MCF 10A (cell line): ENCODE measurements at regions not wholly inside any gene's neighbourhood (a gene's known extent, or its start where the extent isn't known, plus 50 kb on each side); places are given as distances from the start of the nearest gene placed in this dataset.
"Not testable (repeated sequence)": the region's sequence is repeated elsewhere in the genome, so short reads cannot be mapped to it uniquely, and the experiment has no call there.

Experiments
- BruUV-seq: library from RNA; stranded (reverse); fragments of 400-500 nt; replicated peaks from 2 replicates; lab custom pipeline; 2021; lab: Mats Ljungman, UMichigan
- CTCF ChIA-PET: fragments of 300-600 bp; sonication (Branson Sonifier 250); formaldehyde crosslinking; extraction: SDS; loops from one replicate; lab custom pipeline; 2021; ENCODE audit warnings: antibody characterized with exemption, inconsistent platforms; lab: Yijun Ruan, JAX
- POLR2A ChIA-PET: fragments of 300-600, 350-650 bp; sonication (Branson Sonifier 250); formaldehyde crosslinking; extraction: SDS; loops from one replicate; lab custom pipeline; 2020; ENCODE audit warnings: antibody characterized with exemption, inconsistent platforms; lab: Yijun Ruan, JAX
- DNase-seq: peaks from one replicate; pipeline ENCODE4 v3.0.0-alpha.2; 2018; ENCODE audit not compliant: unreplicated experiment
- H3K27ac Mint-ChIP-seq: one replicate; pipeline ENCODE4 v1.8.0; 2022; ENCODE audit warnings: mild to moderate bottlenecking, low read depth, mixed read lengths; ENCODE audit not compliant: unreplicated experiment
- H3K27me3 Mint-ChIP-seq: one replicate; pipeline ENCODE4 v1.8.0; 2022; ENCODE audit warnings: mixed read lengths; ENCODE audit not compliant: insufficient read depth, unreplicated experiment
- H3K36me3 Mint-ChIP-seq: one replicate; pipeline ENCODE4 v1.8.0; 2022; ENCODE audit warnings: mild to moderate bottlenecking, moderate library complexity, mixed read lengths; ENCODE audit not compliant: insufficient read depth, unreplicated experiment
- H3K4me1 Mint-ChIP-seq: one replicate; pipeline ENCODE4 v1.8.0; 2022; ENCODE audit warnings: mixed read lengths; ENCODE audit not compliant: insufficient read depth, unreplicated experiment
- H3K4me3 Mint-ChIP-seq: one replicate; pipeline ENCODE4 v1.8.0; 2022; ENCODE audit warnings: mild to moderate bottlenecking, moderate library complexity, mixed read lengths; ENCODE audit not compliant: unreplicated experiment
- H3K9me3 Mint-ChIP-seq: one replicate; pipeline ENCODE4 v1.8.0; 2022; ENCODE audit warnings: mixed read lengths; ENCODE audit not compliant: unreplicated experiment
- intact Hi-C: fragments of 100-400 bp; cut with micrococcal nuclease; formaldehyde crosslinking; loops from 2 replicates; pipeline ENCODE4 v1.14.1; 2022
- TF ChIP-seq, protein P1 (sequence below): fragments of 200-600 bp; IDR thresholded peaks from one replicate; pipeline ENCODE4 v1.8.0; 2022; ENCODE audit warnings: antibody characterized with exemption, mild to moderate bottlenecking; ENCODE audit not compliant: unreplicated experiment

- no TSS peak for BruUV-seq
- ChIA-PET CTCF (interaction anchor here (0.5 to 1.7 kb wide), 3 partner anchors 18 to 1250 kb away, joined by 3 to 7 read pairs (median 6); no protein-coding TSS in a partner anchor), POLR2A (interaction anchor here (0.8 kb wide), 1 partner anchor 26 kb away, joined by 3 read pairs; no protein-coding TSS in a partner anchor)
- Mint-ChIP-seq H3K36me3 (no peaks in the 10 kb centered on the region), H3K9me3 (no peaks in the 10 kb centered on the region), H3K4me3 (no peak overlapping the region), H3K27ac (no peak overlapping the region), H3K4me1 (peaks cover 10% of the 10 kb centered on the region), H3K27me3 (no peaks in the 10 kb centered on the region)
- intact Hi-C loops, result no loop called here
- no peak for DNase-seq
- TF ChIP-seq, protein P1, sequence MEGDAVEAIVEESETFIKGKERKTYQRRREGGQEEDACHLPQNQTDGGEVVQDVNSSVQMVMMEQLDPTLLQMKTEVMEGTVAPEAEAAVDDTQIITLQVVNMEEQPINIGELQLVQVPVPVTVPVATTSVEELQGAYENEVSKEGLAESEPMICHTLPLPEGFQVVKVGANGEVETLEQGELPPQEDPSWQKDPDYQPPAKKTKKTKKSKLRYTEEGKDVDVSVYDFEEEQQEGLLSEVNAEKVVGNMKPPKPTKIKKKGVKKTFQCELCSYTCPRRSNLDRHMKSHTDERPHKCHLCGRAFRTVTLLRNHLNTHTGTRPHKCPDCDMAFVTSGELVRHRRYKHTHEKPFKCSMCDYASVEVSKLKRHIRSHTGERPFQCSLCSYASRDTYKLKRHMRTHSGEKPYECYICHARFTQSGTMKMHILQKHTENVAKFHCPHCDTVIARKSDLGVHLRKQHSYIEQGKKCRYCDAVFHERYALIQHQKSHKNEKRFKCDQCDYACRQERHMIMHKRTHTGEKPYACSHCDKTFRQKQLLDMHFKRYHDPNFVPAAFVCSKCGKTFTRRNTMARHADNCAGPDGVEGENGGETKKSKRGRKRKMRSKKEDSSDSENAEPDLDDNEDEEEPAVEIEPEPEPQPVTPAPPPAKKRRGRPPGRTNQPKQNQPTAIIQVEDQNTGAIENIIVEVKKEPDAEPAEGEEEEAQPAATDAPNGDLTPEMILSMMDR, result no peak
Measured at GRCh38 chr1:222053790-222054294, 312.0 kb upstream of the DUSP10 start.

GRCh38 chr1:222051311-222051710 is 309.4 kb upstream of the DUSP10 start:
- H3K36me3 Mint-ChIP-seq, H3K4me3 Mint-ChIP-seq, intact Hi-C loops, H3K27me3 Mint-ChIP-seq, BruUV-seq, H3K9me3 Mint-ChIP-seq, DNase-seq, H3K27ac Mint-ChIP-seq: not testable (repeated sequence)
- peaks cover 19% of the 10 kb centered on the region for H3K4me1 Mint-ChIP-seq
- ChIA-PET CTCF (interaction anchor here (0.6 to 1.7 kb wide), 4 partner anchors 41 to 573 kb away, joined by 3 to 4 read pairs (median 4); no protein-coding TSS in a partner anchor), POLR2A (interaction anchor here (0.7 to 0.9 kb wide), 2 partner anchors 232 to 535 kb away, joined by 3 to 4 read pairs; no protein-coding TSS in a partner anchor)

- CTCF ChIA-PET, result not testable (repeated sequence)
Measured at GRCh38 chr1:222049661-222050060, 307.8 kb upstream of the DUSP10 start.

GRCh38 chr1:222049176-222049575 is 307.3 kb upstream of the DUSP10 start:
- Mint-ChIP-seq H3K27ac (peak overlapping the region; percentile 24), H3K4me1 (peaks cover 22% of the 10 kb centered on the region), H3K27me3 (no peaks in the 10 kb centered on the region), H3K4me3 (no peak overlapping the region), H3K36me3 (no peaks in the 10 kb centered on the region), H3K9me3 (no peaks in the 10 kb centered on the region)
- POLR2A ChIA-PET, result no interaction called here
- BruUV-seq, result no TSS peak
- intact Hi-C loops, result no loop called here
- TF ChIP-seq, protein P1, result no peak
- CTCF ChIA-PET, result interaction anchor here (0.7 kb wide), 1 partner anchor 517 kb away, joined by 3 read pairs; no protein-coding TSS in a partner anchor
- DNase-seq, result no peak

More at GRCh38 chr1:222049661-222050060, 307.8 kb upstream of the DUSP10 start:
- H3K9me3 Mint-ChIP-seq, H3K4me3 Mint-ChIP-seq, H3K27ac Mint-ChIP-seq, intact Hi-C loops, H3K36me3 Mint-ChIP-seq, H3K27me3 Mint-ChIP-seq, DNase-seq, BruUV-seq, POLR2A ChIA-PET: not testable (repeated sequence)
- peaks cover 19% of the 10 kb centered on the region for H3K4me1 Mint-ChIP-seq

GRCh38 chr1:222048094-222048595 is 306.3 kb upstream of the DUSP10 start:
- H3K36me3 Mint-ChIP-seq, result no peaks in the 10 kb centered on the region
- H3K4me1 Mint-ChIP-seq, result peaks cover 30% of the 10 kb centered on the region
- intact Hi-C loops, result no loop called here
- H3K9me3 Mint-ChIP-seq, result no peaks in the 10 kb centered on the region
- no peaks in the 10 kb centered on the region for H3K27me3 Mint-ChIP-seq
- H3K27ac Mint-ChIP-seq, result peak overlapping the region; percentile 24
- ChIA-PET CTCF (interaction anchor here (0.6 to 0.7 kb wide), 4 partner anchors 11 to 1091 kb away, joined by 3 to 5 read pairs (median 4); no protein-coding TSS in a partner anchor), POLR2A (interaction anchor here (0.9 to 1.0 kb wide), 2 partner anchors 13 to 306 kb away, joined by 3 to 7 read pairs; partner anchors contain the start of gene DUSP10)
- no TSS peak for BruUV-seq
- DNase-seq, result peak; percentile 55
- TF ChIP-seq, protein P1, result no peak
- no peak overlapping the region for H3K4me3 Mint-ChIP-seq
